ENCODE measurements at regions not wholly inside any gene's neighbourhood (a gene's known extent, or its start where the extent isn't known, plus 50 kb on each side); places are given as distances from the start of the nearest gene placed in this dataset.

GRCh38 chr1:22376976-22377375 is 74.7 kb upstream of the ZBTB40 start:
- no peak overlapping the region for H3K4me3 ChIP-seq (ENCODE audit: low read depth, low read length)
- TF ChIP-seq CTCF (IDR thresholded peaks at IDR 0.05; ENCODE audit: low read depth, low read length, missing control alignments): no peak
- no peak for DNase-seq (ENCODE audit: low read depth)

DNA sequence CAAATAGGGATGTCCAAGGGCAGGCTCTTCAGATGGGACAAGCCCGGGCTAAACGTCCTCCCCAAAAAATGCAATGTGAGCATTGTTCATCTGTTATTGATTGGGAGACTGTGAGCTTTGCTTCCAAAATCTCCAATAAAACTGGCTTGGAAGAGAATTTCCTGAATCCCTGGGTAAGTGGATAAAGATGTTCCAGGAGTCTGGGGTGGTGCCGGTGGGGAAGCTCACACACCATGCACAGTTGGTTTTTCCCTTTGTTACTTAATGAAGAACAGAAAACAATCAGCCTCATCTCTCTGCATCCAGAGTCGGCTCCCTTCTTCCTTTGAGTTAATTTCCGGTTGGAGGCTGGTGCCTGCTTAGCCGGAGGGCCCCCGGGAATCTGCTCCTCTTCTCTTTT is 72.1 kb upstream of the ZBTB40 start:
- no peak for TF ChIP-seq CTCF (IDR thresholded peaks at IDR 0.05; ENCODE audit: low read depth, low read length, missing control alignments)
- no peak overlapping the region for H3K4me3 ChIP-seq (ENCODE audit: low read depth, low read length)
- no peak for DNase-seq (ENCODE audit: low read depth)

DNA sequence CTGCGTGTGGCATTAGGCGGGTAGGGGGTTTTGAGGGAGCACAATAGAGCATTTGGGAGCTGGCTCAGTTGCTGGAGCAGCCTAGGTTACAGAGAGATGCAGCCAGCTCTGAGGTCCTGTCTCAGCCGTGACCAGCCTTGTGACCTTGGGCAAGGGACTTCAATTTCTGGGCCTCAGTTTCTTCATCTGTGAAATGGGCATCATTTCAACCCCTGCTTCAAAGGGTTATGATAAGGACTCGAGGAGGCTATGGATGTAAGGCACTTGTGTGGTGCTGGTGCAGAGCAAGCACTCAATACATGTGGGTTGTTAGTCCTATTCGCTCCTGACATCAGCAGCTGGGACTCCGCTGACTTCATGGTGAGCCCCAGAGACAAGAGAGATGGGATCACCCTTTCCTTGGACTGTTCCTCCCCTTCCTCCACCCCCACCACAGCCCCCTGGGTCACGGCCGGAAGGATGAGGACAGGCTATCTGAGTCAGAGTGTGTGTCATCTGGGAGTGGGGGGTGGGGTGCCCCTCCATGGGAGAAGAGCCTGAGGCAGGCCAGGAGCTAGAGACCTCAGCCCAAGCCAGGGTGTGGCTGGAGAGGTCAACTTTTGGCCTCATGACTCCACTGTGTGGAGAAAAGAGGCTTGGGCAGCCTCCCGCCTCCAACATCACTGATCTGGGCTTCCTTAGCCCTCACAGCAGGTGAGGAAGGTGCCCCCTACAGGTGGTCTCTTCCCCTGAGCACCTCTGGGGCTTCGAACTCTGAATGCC is 71.4 kb upstream of the ZBTB40 start:
- peak; percentile 13 for TF ChIP-seq CTCF (IDR thresholded peaks at IDR 0.05; ENCODE audit: low read depth, low read length, missing control alignments)
- no peak for DNase-seq (ENCODE audit: low read depth)
- no peak overlapping the region for H3K4me3 ChIP-seq (ENCODE audit: low read depth, low read length)

DNA sequence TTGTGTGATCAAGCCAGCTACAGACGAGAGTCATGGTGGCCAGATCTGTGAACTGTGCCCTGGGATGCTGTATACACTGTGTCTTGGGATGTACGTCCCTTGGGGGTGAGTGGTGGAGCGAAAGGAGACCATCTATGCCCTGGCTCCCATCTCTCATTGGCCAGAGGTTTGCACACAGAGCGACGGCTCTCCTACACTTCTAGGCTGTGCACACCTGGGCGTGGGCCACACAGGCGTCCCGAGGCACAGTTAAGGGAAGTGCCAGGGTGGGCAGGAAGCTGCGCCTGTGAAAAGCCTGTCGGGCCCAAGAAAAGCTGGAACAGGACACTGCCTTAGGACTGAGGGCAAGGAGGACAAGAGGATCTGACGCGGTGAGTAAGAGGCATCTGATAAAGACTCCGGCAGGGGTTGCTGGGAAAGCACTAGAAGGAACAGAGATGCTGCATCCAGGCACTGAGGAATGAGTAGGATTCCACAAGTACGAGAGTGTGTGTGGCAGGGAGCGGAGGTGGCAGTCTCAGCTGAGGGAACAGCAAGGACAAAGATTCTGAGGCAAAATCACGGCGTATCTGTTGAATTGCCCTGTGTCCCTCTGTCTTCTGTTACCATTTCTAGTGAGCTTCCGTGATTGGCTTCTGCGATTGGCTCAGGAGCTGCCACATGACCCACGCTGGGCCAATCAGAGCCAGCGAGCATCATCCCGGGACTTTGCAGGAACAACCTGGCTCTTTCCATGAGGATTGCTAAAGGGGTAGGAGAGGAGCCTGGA is 67.9 kb upstream of the ZBTB40 start:
- TF ChIP-seq CTCF (IDR thresholded peaks at IDR 0.05; ENCODE audit: low read depth, low read length, missing control alignments): no peak
- H3K4me3 ChIP-seq (ENCODE audit: low read depth, low read length): no peak overlapping the region
- DNase-seq (ENCODE audit: low read depth): no peak

- no peak for TF ChIP-seq CTCF (IDR thresholded peaks at IDR 0.05; ENCODE audit: low read depth, low read length, missing control alignments)
- no peak for DNase-seq (ENCODE audit: low read depth)
- H3K4me3 ChIP-seq (ENCODE audit: low read depth, low read length): no peak overlapping the region
Measured at GRCh38 chr1:22385537-22385936, 66.1 kb upstream of the ZBTB40 start.

- DNase-seq (ENCODE audit: low read depth): no peak
- H3K4me3 ChIP-seq (ENCODE audit: low read depth, low read length): no peak overlapping the region
- TF ChIP-seq CTCF (IDR thresholded peaks at IDR 0.05; ENCODE audit: low read depth, low read length, missing control alignments): no peak
Measured at GRCh38 chr1:22386774-22387173, 64.9 kb upstream of the ZBTB40 start.
